LNCaP clone FGC (cell line): ENCODE measurements at regions not wholly inside any gene's neighbourhood (a gene's known extent, or its start where the extent isn't known, plus 50 kb on each side); places are given as distances from the start of the nearest gene placed in this dataset.

Experiments used
- DNase-seq: peaks from one replicate; pipeline ENCODE4 v3.0.0-alpha.2; 2011; ENCODE audit warnings: low read depth
- H3K4me3 ChIP-seq: 2 replicates; pipeline ENCODE4 v1.5.1; 2011; ENCODE audit warnings: mild to moderate bottlenecking, low read depth, low read length, control low read depth
- TF ChIP-seq, protein P1 (sequence below): IDR thresholded peaks from 2 replicates; pipeline ENCODE4 v1.5.1; 2012; ENCODE audit warnings: mild to moderate bottlenecking; ENCODE audit not compliant: control insufficient read depth, insufficient read depth; ENCODE audit errors: extremely low read depth

- DNase-seq: no peak
- no peak overlapping the region for H3K4me3 ChIP-seq
- TF ChIP-seq, protein P1, sequence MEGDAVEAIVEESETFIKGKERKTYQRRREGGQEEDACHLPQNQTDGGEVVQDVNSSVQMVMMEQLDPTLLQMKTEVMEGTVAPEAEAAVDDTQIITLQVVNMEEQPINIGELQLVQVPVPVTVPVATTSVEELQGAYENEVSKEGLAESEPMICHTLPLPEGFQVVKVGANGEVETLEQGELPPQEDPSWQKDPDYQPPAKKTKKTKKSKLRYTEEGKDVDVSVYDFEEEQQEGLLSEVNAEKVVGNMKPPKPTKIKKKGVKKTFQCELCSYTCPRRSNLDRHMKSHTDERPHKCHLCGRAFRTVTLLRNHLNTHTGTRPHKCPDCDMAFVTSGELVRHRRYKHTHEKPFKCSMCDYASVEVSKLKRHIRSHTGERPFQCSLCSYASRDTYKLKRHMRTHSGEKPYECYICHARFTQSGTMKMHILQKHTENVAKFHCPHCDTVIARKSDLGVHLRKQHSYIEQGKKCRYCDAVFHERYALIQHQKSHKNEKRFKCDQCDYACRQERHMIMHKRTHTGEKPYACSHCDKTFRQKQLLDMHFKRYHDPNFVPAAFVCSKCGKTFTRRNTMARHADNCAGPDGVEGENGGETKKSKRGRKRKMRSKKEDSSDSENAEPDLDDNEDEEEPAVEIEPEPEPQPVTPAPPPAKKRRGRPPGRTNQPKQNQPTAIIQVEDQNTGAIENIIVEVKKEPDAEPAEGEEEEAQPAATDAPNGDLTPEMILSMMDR: no peak
Observed at GRCh38 chr18:29018976-29019375, 842.0 kb upstream of the CDH2 start.

GRCh38 chr18:29012883-29013465 is 836.0 kb upstream of the CDH2 start:
- no peak for DNase-seq
- TF ChIP-seq, protein P1: no peak
- no peak overlapping the region for H3K4me3 ChIP-seq

DNA sequence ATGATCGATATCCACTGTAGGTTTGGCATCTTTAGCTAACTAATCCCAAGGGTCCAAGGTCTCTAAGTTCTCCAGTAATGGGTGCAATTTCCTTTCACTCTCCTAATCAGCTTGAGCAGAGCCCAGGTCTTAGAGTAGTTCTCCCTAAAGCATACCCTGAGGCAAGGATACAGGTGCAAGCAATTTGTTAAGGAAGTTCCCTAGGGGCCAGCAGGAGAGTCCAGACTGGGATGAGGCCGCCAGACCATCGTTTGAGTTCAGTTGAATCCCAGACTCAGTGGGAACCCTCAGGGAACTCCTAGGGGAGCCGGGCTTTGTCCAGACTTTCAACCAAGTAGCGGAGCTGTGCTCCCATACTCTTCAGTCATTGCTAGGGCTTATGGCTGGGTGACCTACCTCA is 835.4 kb upstream of the CDH2 start:
- no peak for DNase-seq
- TF ChIP-seq, protein P1: no peak
- H3K4me3 ChIP-seq: no peak overlapping the region

GRCh38 chr18:29009250-29009803 is 832.4 kb upstream of the CDH2 start:
- DNase-seq: no peak
- TF ChIP-seq, protein P1: no peak

DNA sequence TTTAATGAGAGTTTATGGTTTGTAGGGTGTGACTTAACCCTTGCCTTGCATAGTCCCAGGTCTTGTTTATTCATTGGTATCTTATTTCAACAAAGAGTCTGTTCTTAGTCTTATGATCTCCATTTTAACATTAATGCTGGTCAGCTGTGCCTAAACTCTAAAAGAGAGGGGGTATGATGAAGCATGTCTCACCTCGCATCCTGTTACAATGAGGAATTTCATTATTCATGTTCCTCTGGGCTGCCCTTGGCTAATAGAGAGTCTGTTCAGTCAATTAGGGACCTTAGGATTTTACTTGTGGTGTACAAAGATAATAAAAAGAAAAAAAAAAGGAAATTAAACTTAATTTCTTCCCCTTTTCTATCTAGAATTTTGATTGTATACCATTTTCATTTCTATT is 831.9 kb upstream of the CDH2 start:
- no peak overlapping the region for H3K4me3 ChIP-seq
- no peak for DNase-seq
- TF ChIP-seq, protein P1: no peak

More at GRCh38 chr18:29009250-29009803, 832.4 kb upstream of the CDH2 start:
- no peak overlapping the region for H3K4me3 ChIP-seq

- no peak overlapping the region for H3K4me3 ChIP-seq
Observed at GRCh38 chr18:29007986-29008654, 831.2 kb upstream of the CDH2 start.

More at GRCh38 chr18:29007986-29008654, 831.2 kb upstream of the CDH2 start:
- TF ChIP-seq, protein P1: no peak
- no peak for DNase-seq
